ENCODE measurements at regions not wholly inside any gene's neighbourhood (a gene's known extent, or its start where the extent isn't known, plus 50 kb on each side); places are given as distances from the start of the nearest gene placed in this dataset.

DNA sequence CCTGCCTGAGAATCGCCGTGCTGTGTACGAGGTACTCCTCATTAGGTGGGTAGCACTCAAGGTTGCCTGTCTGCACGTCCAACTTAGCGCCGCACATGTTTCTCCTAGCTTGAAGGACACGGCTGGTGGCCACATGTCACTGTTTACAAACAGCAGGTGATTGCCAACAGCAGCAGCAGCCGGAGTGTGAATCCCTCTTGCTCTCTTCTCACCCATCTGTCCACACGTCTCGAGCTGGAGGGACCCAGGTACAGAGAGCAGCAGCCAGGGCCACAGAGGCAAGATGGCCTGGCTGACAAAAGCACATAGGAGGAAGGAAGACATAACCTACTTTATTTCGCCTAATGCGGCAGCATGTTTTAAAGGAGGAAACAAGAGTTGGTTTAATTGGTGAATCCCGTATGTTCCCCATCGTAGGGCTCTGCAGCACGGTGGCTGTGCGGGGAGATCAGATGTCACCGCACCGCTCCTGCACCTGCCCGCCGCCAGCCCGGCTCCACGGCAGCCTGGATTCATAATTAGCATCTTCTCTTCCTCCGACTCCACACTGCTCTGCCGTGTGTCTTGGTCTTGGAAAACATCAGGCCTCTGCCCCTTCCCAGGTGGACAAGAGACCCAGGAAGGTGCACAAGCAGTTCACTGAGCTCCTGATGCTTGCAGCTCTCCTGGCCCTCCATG is 201.6 kb upstream of the IRX1 start:
- no peak for DNase-seq (ENCODE audit: low spot score)

DNA sequence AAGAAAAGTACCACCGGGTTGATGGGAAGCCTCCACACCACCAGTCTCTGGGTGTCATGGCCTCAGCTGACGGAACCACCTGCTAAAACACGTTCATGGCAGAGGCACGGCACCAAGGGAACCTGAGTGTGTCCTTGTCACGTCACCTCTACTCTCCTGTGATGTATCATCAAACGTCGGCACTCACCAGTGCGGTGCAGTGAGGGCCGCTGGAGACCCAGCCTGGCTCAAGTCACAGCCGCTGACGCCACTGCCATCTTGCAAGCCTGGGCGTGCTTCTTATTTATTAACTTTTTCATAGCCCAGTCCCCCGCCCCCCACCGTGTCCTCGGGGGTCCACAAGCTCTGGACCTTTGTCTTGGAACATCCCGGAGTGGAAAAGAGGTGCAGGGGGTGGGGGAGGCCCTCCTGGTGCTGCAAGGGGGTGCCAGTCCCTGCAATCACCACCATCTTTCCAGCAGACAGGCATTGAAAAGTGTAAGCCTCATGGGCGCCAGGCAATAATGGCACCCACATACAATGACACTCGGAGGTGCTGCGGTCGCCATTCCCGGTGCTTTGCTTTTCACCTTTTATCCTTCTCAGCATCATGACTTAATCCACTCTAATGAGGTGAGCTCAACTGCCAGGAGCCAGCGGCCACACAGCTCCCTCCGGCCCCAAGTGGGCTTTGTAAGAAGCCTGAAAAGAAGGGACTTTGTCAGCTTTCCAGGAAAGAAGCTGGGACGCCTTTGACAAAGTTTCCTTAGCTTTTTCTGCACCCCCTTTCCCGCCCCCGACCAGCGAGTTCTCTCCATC is 202.3 kb upstream of the IRX1 start:
- no peak for DNase-seq (ENCODE audit: low spot score)

DNA sequence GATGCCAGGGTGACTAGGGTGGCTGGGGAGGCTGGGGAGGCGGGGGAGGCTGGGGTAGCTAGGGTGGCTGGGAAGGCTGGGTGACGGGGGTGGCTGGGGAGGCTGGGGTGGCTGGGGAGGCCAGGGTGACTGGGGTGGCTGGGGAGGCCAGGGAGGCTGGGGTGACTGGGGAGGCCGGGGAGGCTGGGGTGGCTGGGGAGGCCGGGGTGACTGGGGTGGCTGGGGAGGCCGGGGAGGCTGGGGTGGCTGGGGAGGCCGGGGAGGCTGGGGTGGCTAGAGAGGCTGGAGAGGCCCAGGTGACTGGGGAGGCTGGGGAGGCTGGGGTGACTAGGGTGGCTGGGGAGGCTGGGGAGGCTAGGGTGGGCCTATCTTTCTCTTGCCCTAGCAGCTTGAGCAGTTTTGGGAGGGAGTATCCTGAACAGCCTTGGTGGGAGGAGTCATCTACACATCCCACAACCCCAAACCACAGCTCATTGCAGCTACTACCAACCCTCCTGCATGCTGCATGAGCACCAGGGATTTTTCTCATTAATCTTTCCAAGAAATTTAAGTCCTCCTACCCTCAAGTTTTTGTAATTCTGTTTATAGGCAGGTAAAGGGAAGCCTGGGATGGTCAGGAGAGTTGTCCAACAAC is 203.2 kb upstream of the IRX1 start:
- DNase-seq (ENCODE audit: low spot score), result no peak

DNA sequence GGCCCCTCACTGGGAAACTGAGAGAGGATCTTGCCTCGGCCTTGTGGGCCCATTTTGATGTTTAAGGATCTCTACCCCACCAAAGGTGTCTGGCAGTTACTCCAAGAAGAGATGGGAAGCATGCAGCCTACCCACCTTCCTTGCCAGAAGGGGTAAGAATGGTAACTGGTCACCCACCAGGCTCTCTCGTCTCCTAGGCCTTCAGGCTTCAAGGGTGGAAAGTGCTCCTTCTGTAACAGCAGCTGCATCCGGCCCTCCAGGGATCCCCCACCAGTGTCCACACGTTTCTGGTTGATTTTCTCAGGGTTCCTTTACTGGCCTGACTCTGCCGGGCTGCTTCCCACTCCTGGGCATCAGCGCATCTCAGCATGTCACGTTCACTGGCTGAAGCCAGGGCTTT is 204.4 kb upstream of the IRX1 start:
- no peak for DNase-seq (ENCODE audit: low spot score)

DNA sequence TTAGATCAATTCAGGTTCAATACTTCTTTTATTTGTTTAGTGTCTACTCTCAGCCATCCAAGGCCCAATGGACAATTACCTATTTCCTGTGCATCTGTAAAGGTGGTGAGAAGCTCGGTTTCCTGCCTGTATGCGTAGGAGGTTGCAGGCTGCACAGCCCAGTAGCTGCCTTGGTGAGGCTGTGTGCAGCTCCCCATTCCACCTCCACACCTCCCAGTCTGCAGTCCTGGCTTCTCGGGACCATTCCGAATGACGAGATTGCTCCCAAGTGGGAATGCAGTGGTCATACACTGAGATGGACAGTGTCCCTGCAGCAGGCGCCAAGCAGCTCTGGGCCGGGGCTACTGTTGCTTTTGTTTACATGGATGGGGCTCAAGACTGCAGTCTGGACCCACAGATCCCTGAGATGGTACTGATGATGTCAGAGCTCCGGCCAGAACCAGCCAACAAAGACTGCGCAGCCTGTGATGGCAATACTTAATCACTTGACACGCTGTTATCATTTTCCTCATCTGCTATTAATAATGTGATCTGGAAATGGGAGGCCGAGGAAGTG is 206.1 kb upstream of the IRX1 start:
- no peak for DNase-seq (ENCODE audit: low spot score)

DNA sequence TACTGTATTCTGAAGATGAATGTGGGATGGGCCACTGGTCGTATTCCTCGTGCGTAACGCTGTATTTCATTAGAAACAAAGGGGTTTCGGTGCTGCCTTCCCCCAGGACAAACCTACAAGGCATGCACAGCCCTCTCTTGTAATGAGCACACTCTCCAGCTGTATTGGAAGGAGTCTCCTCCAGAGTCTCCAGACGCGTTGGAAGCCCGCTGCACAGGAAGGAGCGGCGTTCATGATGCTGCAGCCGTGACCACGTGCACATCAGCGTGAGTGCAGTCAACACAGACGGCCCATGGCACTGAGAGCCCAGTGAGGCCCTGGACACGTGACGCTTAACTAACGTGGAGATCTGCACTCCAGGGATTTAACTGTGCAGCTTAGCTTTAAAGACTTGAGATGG is 209.0 kb upstream of the IRX1 start:
- DNase-seq (ENCODE audit: low spot score), result no peak

DNA sequence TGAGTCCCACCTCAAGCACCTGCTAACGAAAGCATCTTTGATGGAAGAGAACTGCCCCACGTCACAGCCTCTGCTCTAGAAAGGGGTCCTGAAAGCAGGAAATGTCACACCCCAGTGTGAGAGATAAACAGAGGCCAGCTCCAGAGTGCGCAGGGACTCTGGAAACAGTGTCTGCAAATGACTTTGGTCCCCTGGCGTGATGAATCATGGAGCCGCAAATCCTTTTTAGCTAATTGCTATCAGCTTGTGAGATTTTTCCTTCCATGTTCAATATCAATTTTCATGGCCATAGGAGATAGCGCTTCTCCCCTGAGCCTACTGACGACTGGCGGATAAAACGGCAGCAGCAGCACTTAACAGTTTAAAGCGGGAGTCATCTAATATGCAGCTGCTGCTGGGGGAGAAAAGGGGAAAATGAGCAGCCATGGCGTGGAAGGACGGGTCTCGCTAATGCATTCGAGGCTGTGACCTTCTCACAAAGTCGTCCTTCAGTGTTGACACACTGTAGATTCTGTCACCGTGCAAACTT is 209.6 kb upstream of the IRX1 start:
- no peak for DNase-seq (ENCODE audit: low spot score)

DNA sequence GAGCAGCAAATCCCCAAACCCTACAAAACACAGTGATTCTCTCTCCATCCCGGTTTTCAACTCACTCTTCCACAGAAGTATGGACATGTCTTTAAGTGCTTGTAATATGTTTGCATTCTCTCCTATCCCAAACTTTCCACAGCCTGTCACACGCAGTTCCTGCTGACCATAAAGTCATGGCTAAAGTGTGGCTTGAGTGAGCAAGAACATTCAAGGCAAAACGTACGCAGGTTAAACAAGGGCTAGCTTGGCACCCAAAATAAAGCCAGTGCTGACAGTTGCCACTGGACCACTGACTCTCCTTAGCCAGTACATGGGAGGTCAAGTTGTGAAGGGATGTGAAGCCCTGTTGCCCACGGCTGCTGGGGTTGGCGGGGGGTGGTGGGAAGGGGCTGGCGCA is 211.1 kb upstream of the IRX1 start:
- no peak for DNase-seq (ENCODE audit: low spot score)

DNA sequence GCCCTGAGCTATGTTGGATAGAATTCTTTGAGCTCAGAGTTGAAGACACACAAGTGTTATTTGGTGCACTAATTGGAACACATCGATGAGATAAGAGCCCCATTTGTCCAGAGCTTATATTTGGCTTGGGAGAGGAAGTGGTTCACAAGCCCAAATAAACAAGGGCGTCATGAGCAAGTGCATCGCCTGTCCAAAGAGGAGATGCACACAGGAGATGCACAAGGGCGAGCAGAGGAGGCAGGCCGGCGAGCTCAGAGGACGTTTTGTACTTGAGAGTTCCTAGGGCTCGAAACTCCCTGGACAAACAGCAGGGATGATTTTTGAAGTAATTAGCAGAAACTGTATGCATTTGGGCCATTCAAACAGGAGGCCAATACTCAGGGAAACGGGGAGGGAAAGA is 212.8 kb upstream of the IRX1 start:
- DNase-seq (ENCODE audit: low spot score), result no peak

DNA sequence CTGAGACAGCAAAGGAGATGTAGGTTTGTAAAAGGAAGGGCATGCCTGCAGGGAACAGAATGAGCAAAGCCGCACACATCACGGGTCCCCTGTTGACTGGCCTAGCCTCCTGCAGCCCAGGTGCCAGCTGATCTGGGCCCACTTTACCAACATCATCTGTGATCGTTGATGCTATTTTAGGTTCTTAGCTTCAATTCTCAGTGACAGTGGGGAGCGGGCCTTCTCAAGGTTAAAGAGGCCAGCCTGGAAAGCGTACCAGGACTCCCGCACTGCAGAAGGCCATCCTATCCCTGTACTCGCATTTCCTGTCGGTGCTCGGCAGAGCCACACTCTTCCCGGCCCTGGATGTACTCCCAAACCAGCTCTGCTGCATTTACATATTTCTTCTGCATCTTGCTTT is 213.5 kb upstream of the IRX1 start:
- no peak for DNase-seq (ENCODE audit: low spot score)

DNA sequence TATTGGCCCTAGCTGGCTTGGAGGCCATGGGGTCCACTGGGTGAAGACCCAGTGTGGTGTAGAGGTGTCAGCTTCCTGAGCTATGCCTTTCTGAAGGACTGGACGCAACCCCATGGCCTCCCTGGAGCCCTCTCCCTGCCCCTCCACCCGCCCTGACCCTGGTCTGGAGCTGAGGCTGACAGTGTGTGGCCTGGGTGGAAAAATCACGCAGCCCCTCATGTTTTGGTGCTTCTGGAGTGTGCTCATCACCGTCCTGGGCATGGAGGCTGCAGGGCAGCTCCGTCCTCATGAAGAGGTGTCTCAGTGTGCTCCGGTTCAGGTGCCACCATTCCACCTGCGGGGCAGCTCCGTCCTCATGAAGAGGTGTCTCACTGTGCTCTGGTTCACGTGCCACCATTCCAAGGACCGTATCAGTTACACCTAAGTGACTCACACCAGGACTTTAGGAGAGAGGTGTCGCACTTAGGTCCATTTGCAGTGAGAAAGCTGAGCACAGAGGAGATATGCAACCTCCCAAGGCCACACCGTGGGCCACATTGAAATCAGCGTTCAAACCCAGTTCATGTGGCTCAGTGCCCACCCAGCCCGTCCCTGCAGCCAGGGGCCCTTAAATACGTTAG is 214.3 kb upstream of the IRX1 start:
- no peak for DNase-seq (ENCODE audit: low spot score)

DNA sequence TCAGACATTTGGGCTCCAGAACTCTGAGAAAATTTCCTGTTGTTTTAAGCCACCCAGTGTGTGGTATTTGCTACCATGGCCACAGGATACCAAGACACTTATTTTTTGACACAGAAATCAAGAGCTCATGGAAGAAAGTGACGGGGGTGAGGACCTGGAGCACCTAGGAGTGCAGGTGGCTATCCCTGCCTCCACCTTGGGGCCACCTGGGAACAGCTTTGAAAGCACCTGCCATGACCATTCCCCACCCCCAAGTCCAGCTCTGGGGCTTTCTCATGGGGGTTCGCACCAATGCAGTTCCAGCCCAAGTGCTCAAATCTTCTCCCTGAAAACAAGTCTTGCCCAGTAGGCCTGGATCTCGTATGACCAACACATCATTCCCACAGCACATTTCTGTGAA is 214.9 kb upstream of the IRX1 start:
- DNase-seq (ENCODE audit: low spot score), result no peak

DNA sequence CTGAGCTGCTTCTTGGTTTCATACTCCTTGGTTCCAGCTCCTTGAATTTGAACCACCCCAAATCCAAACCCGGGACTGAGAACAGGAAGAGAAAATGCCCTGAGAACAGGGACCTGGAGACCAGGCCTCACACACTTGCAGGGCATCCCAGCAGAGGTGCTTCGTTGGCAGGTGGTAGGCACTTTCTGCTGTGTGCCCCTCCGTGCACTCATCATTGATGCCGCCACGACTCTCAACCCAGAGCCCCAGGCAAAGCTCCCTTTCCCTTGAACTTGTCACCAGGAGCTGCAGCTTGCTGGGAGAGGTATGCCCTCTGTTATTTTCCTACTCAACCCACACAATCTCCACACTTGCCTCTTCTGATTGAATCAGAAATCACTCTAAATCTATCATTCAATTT is 217.8 kb upstream of the IRX1 start:
- DNase-seq (ENCODE audit: low spot score), result no peak

DNA sequence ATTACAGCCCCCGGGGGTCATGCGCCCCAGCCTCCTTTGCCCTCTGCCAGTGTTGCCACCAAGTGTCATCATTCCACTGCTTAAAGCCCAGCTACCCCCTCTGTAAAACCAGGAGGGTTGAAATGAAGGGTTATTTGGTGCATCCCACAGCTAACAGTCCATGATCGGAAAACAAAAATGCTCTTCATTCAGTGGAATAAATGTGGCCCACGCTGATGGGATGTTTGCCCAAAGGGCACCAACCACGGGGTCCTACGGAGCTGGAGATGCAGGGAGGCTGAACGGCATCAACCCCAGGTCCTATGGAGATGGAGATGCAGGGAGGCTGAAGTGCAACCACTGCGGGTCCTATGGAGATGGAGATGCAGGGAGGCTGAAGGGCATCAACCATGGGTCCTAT is 218.5 kb upstream of the IRX1 start:
- no peak for DNase-seq (ENCODE audit: low spot score)

DNA sequence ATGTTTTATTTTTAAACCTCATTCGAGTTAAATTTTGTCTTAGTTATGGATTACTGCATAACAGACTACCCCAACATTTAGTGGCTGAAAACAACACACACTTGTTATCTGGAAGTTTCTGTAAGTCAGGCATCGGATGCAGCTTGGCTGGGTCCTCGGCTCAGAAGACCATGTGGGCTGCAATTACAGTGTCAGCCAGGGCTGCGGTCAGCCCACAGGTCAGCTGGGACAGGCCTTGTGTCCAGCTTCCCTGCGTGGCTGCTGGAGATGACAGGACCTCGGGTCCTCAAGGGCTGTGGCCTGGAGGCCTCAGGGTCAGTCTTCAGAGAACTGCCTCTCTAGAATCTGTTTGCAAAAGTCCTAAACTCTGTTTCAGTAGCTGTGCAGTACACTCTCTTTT is 219.0 kb upstream of the IRX1 start:
- DNase-seq (ENCODE audit: low spot score), result no peak

DNA sequence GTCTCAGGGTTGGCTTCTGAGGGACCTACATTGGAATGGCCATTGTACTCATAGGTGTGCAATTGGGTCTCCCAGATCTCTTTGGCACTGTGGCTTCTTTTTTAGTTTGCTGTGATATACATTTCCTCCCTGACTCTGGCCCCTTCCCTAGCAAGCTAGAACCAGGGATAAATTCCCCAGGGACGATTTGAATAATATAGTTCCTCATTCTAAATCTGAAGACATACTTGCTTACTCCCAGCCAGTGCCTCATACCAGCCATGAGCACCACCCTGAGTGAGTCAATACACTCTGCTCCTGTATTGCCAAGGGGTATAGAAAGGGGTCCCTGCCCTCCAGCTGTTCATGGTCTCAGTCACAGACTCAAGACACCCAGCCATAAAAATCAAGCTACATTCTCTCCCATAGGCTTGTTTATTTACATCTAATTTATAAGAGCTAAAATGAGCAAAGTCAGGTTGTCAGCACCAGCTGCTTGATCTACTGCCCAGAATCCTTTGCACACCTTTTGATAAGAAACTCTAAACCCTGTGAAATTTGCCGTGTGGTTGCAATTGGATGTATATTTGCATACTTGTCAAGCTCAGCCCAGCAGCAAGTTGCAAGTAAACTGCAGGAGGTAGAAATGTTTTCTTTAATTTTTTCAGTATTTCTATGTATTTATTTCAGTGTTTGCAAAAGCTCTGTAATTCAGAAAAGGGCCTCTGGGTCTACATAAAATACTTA is 219.9 kb upstream of the IRX1 start:
- no peak for DNase-seq (ENCODE audit: low spot score)

DNA sequence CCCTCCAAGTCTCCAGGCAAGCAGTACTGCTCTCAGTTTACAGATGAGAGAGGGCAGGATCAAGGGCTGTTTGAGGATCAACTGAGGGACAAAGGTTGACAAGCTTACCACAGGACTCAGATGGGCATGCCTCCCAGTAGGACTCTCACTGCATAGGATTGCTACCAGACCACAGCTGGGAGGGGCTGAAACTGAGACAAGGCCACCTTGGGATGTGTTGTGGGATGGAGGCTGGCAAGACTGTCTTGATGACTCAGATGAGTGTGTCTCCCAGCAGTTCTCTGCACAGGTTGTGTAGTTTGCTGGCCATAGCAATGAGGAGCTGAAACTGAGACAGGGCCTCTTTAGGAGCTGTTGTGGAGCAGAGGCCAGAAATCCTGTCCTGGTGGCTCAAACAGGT is 222.2 kb upstream of the IRX1 start:
- no peak for DNase-seq (ENCODE audit: low spot score)

DNA sequence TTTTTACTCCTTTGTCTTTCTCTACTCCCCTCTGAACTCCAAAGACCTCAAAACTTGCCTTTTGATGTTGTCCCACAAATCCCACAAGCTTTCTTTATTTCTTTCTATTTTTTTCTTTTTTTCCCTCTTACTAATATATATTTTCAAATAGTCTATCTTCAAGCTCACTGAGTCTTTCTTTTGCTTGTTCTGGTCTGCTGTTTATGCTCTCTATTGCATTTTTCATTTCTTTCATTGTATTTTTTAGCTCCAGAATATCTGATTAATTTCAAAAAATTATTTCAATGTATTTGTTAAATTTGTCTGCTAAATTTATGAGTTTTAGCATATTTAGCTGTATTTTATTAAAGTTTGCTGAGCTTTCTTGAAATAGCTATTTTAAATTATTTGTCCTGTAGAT is 223.3 kb upstream of the IRX1 start:
- no peak for DNase-seq (ENCODE audit: low spot score)

DNA sequence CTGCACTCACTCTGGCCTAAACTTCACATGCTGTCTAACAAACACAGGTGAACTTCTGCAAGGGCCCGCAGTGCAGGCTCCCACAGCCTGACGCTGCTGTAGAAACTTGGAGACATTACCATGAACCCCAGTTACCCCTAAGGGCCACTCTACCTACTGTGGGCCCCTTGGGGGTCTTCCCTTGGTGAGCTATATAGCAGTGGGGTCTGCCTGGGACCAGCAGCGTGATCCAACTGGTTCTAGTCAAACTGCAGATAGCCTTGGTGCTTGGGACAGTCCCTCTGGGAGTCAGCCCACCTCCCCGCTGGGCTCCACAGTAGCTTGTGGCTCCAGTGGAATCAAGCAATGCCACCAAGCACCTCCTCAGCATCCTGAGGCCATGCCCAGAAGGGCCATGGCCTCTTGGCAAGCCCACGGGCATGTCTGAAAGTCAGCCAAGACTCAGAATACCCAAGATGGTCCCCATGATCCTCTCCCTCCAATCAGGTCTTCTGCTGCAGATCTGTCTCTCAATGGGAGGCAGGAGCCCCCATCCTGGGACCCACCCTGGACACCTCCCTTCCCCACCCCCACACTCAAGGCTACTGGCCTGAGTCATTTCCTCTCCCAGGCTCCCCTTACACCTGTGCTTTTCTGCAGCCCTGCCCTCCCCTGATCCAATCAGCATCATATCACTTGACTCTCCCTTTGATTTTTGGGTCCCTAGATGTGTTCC is 230.0 kb upstream of the IRX1 start:
- DNase-seq (ENCODE audit: low spot score), result no peak

DNA sequence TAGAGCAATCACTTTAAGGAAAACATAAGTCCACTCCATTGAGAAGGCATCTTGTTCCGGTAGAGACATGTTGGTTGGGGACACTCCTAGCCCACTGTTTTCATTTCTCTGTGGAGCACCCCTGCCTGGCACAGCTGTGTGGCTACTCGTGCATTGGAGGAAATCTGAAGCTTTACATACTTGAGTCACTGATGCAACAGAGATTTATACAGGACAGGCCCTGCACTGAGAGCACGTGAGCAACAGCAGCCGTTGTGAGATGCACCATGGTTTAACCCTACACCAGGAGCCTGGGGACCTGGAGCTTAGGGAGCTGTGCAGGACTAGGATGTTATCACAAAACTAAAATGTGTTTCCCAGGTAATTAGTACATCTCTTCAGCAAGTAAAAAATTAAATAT is 230.7 kb upstream of the IRX1 start:
- no peak for DNase-seq (ENCODE audit: low spot score)

DNA sequence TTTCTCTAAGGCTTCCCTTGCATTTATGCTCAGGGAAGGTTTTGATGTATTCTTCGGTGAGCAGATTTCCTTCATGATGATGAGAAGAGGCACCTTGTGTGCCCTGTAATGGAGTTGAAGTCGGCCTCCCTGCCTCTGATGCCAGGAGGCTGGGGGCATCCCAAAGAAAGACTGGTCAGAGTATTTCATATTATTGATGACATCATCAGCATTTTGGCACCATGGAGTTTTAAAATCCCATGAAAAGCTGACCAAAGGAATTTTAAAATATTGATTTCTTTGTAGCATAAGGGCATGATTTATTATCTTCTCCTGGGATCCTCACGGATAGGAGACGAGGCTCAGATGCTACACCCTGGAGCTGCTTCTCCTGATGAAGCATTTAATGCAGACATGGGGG is 231.2 kb upstream of the IRX1 start:
- DNase-seq (ENCODE audit: low spot score), result no peak

Data from HT-29 (cell line).